SK-N-MC (cell line): ENCODE measurements at regions not wholly inside any gene's neighbourhood (a gene's known extent, or its start where the extent isn't known, plus 50 kb on each side); places are given as distances from the start of the nearest gene placed in this dataset.

Experiments
- EZH2 ChIP-seq: fragments of 200-600 bp; sonication (generic); IDR thresholded peaks from one replicate; pipeline ENCODE4 v1.6.1; 2017; ENCODE audit warnings: antibody characterized with exemption
- POLR2AphosphoS5 ChIP-seq: IDR thresholded peaks from 2 replicates; pipeline ENCODE4 v1.6.1; 2012; ENCODE audit warnings: mild to moderate bottlenecking, low read depth, low read length, borderline replicate concordance

DNA sequence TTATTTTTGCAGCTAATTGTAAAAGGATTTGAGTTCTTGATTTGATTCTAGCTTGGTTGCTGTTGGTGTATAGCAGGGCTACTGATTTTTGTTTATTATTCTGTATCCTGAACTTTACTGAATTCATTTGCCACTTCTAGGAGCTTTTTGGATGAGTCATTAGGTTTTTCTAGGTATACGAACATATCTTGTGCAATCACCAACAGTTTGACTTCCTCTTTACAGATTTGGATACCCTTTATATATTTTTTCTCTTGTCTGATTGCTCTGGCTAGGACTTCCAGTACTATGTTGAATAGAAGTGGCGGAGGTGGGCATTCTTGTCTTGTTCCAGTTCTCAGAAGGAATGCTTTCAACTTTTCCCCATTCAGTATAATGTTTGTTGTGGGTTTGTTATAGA is 210.8 kb downstream of the FGF10 start:
- no peak for TF ChIP-seq POLR2AphosphoS5
- TF ChIP-seq EZH2: no peak
